ENCODE measurements at regions not wholly inside any gene's neighbourhood (a gene's known extent, or its start where the extent isn't known, plus 50 kb on each side); places are given as distances from the start of the nearest gene placed in this dataset.

DNA sequence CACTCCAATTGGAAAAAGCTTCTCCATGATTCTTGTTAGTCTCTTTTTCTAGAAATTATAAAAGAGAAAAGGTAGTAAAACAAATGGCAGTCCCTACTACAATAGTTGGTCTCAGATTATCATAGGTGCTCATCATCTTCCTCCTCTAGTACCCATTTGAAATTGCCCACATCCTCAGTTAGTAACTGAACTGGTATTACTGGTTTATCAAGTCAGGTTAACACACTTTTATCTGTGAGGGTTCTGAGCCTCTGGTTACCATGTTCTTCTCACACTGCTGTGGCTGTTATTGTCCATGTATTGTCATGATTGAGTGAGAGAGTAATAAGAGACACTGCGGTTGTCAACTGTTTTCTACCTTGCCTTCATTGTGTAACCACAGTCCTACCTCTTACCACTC lies 901.7 kb downstream of the TLE1 start:
- Histone ChIP-seq H3F3A (ENCODE audit: insufficient read depth, low read depth) (no peaks in the 10 kb centered on the region), H3K27me3 (ENCODE audit: insufficient read depth, low read depth) (no peaks in the 10 kb centered on the region), H3K27ac (no peak overlapping the region), H3K4me3 (no peak overlapping the region), H3K36me3 (ENCODE audit: low read depth) (no peaks in the 10 kb centered on the region), H3K4me2 (no peak overlapping the region), H3K9me2 (ENCODE audit: insufficient read depth) (no peaks in the 10 kb centered on the region), H3K4me1 (replicated peaks; ENCODE audit: insufficient read depth) (no peaks in the 10 kb centered on the region), H3K9me3 (ENCODE audit: insufficient read depth, low read depth) (no peaks in the 10 kb centered on the region), H4K20me1 (ENCODE audit: insufficient read depth) (no peaks in the 10 kb centered on the region), H3K79me2 (ENCODE audit: low read depth) (no peaks in the 10 kb centered on the region), H2AFZ (no peak overlapping the region)
- intact Hi-C loops (cut with micrococcal nuclease; ENCODE audit: unreplicated experiment) = no loop called here
- TF ChIP-seq EZH2 (IDR thresholded peaks at IDR 0.05; ENCODE audit: low read depth) (no peak), CTCF (conservative IDR thresholded peaks at IDR 0.05) (no peak)
- CTCF ChIA-PET = no interaction called here
- no peak for DNase-seq
- POLR2A ChIA-PET (ENCODE audit: unreplicated experiment) = no interaction called here
- no TSS peak for BruUV-seq (replicated peaks)

DNA sequence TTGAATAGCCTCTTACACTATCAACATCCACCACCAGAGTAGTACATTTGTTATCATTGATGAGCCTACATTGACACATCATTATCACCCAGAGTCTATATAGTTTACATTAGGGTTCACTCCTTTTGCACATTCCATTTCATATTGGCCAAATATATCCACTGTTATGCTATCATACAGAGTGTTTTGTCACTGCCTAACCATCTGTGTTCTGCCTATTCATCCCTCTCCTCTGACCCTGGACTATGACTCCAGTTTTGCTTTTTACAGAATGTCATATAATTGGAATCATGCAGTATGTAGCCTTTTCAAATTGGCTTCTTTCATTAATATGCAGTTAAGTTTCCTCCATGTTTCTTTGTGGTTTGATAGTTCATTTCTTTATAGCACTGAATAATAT lies 904.7 kb downstream of the TLE1 start:
- ChIA-PET POLR2A (ENCODE audit: unreplicated experiment) (no interaction called here), CTCF (interaction anchor here (0.6 kb wide), 1 partner anchor 680 kb away, joined by 6 read pairs; no protein-coding TSS in a partner anchor)
- Histone ChIP-seq H4K20me1 (ENCODE audit: insufficient read depth) (no peaks in the 10 kb centered on the region), H3K27me3 (ENCODE audit: insufficient read depth, low read depth) (no peaks in the 10 kb centered on the region), H3K9me2 (ENCODE audit: insufficient read depth) (no peaks in the 10 kb centered on the region), H3K9me3 (ENCODE audit: insufficient read depth, low read depth) (no peaks in the 10 kb centered on the region), H3K36me3 (ENCODE audit: low read depth) (no peaks in the 10 kb centered on the region), H3K4me1 (replicated peaks; ENCODE audit: insufficient read depth) (no peaks in the 10 kb centered on the region), H3F3A (ENCODE audit: insufficient read depth, low read depth) (no peaks in the 10 kb centered on the region), H3K79me2 (ENCODE audit: low read depth) (no peaks in the 10 kb centered on the region), H3K4me3 (no peak overlapping the region), H3K27ac (no peak overlapping the region), H3K4me2 (no peak overlapping the region), H2AFZ (no peak overlapping the region)
- no peak for DNase-seq
- no TSS peak for BruUV-seq (replicated peaks)
- intact Hi-C loops (cut with micrococcal nuclease; ENCODE audit: unreplicated experiment) = no loop called here
- TF ChIP-seq EZH2 (IDR thresholded peaks at IDR 0.05; ENCODE audit: low read depth) = no peak
- TF ChIP-seq CTCF (conservative IDR thresholded peaks at IDR 0.05) = no peak

DNA sequence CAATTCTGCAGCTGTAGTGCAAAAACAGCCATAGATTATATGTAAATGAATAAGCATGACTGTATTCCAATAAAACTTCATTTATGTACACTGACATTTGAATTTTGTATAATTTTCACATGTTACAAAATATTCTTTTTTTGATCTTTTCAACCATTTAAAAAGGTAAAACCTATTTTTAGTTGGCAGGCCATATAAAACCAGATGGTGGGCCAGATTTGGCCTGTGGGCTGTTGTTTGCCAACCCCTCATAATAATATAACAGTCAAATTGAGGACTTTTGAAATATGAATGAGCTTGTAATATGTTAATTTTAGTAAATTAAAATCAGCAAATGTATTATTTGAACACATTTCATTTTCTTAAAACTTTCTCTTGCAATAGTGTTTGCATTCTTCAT lies 913.4 kb downstream of the TLE1 start:
- Histone ChIP-seq H3K79me2 (ENCODE audit: low read depth) (no peaks in the 10 kb centered on the region), H3K4me2 (no peak overlapping the region), H3K4me1 (replicated peaks; ENCODE audit: insufficient read depth) (no peaks in the 10 kb centered on the region), H3K9me3 (ENCODE audit: insufficient read depth, low read depth) (no peaks in the 10 kb centered on the region), H3K36me3 (ENCODE audit: low read depth) (no peaks in the 10 kb centered on the region), H3K4me3 (no peak overlapping the region), H3K27ac (no peak overlapping the region), H3K9me2 (ENCODE audit: insufficient read depth) (no peaks in the 10 kb centered on the region), H4K20me1 (ENCODE audit: insufficient read depth) (no peaks in the 10 kb centered on the region), H3F3A (ENCODE audit: insufficient read depth, low read depth) (no peaks in the 10 kb centered on the region), H2AFZ (no peak overlapping the region), H3K27me3 (ENCODE audit: insufficient read depth, low read depth) (no peaks in the 10 kb centered on the region)
- POLR2A ChIA-PET (ENCODE audit: unreplicated experiment) = no interaction called here
- DNase-seq = no peak
- TF ChIP-seq EZH2 (IDR thresholded peaks at IDR 0.05; ENCODE audit: low read depth) (no peak), CTCF (conservative IDR thresholded peaks at IDR 0.05) (no peak)
- CTCF ChIA-PET = no interaction called here
- no TSS peak for BruUV-seq (replicated peaks)
- intact Hi-C loops (cut with micrococcal nuclease; ENCODE audit: unreplicated experiment) = no loop called here
